Tibial artery (tissue), 4 donors: ENCODE measurements at regions not wholly inside any gene's neighbourhood (a gene's known extent, or its start where the extent isn't known, plus 50 kb on each side); places are given as distances from the start of the nearest gene placed in this dataset.

Experiments used
- DNase-seq, 2 donors: peaks; one replicate each; pipeline ENCODE4 v3.0.0-alpha.2; 2019
- H3K27ac ChIP-seq, 2 donors: fragments of 200-600 bp; sonication (generic) in 1 of 2; 1 replicate in 1 of 2; 2 replicates in 1 of 2; pipeline ENCODE4 v1.5.1; 2018 to 2019; ENCODE audit warnings: mild to moderate bottlenecking in 1 of 2
- H3K27me3 ChIP-seq, 2 donors: fragments of 200-600 bp; sonication (generic) in 1 of 2; one replicate each; pipeline versions ENCODE4 v1.5.1 to v1.6.0; 2016 to 2019
- H3K36me3 ChIP-seq, 3 donors: fragments of 200-600 bp; sonication (generic) in 2 of 3; one replicate each; pipeline ENCODE4 v1.5.1; 2016 to 2019; ENCODE audit warnings: mild to moderate bottlenecking in 2 of 3
- H3K4me1 ChIP-seq, 4 donors: fragments of 200-600 bp; sonication (generic) in 2 of 4; 1 replicate in 3 of 4; 2 replicates in 1 of 4; pipeline ENCODE4 v1.5.1; 2016 to 2019
- H3K4me3 ChIP-seq, 2 donors: fragments of 200-600 bp; sonication (generic) in 1 of 2; 1 replicate in 1 of 2; 2 replicates in 1 of 2; pipeline ENCODE4 v1.5.1; 2018 to 2019; ENCODE audit warnings: mild to moderate bottlenecking in 2 of 2
- H3K9me3 ChIP-seq, 3 donors: fragments of 200-600 bp; sonication (generic) in 1 of 3; one replicate each; pipeline ENCODE4 v1.5.1; 2016 to 2019
- intact Hi-C: fragments of 100-400 bp; cut with DNase I; formaldehyde crosslinking; loops from one replicate; pipeline ENCODE4 v1.15.0; 2023; ENCODE audit warnings: low total_unique reads
- TF ChIP-seq, protein P1 (sequence below), 2 experiments: fragments of 200-600 bp in 1 of 2; fragments of 450-650 bp in 1 of 2; IDR thresholded peaks; one replicate each; pipeline ENCODE4 v1.5.1; 2017 to 2019; ENCODE audit warnings: antibody characterized with exemption in 2 of 2, mild to moderate bottlenecking in 1 of 2, moderate library complexity in 1 of 2

GRCh38 chr19:27868007-27868406, 1344.9 kb downstream of the UQCRFS1 start:
- no peak overlapping the region for H3K27ac ChIP-seq
- TF ChIP-seq, protein P1, sequence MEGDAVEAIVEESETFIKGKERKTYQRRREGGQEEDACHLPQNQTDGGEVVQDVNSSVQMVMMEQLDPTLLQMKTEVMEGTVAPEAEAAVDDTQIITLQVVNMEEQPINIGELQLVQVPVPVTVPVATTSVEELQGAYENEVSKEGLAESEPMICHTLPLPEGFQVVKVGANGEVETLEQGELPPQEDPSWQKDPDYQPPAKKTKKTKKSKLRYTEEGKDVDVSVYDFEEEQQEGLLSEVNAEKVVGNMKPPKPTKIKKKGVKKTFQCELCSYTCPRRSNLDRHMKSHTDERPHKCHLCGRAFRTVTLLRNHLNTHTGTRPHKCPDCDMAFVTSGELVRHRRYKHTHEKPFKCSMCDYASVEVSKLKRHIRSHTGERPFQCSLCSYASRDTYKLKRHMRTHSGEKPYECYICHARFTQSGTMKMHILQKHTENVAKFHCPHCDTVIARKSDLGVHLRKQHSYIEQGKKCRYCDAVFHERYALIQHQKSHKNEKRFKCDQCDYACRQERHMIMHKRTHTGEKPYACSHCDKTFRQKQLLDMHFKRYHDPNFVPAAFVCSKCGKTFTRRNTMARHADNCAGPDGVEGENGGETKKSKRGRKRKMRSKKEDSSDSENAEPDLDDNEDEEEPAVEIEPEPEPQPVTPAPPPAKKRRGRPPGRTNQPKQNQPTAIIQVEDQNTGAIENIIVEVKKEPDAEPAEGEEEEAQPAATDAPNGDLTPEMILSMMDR (IDR thresholded peaks at IDR 0.05) = no peak
- DNase-seq = no peak
- no peaks in the 10 kb centered on the region for H3K4me1 ChIP-seq
- no peaks in the 10 kb centered on the region for H3K36me3 ChIP-seq
- intact Hi-C loops = no loop called here
- no peak overlapping the region for H3K4me3 ChIP-seq
- peaks cover 0 to 3% (median 0%) of the 10 kb centered on the region in 3 donors for H3K9me3 ChIP-seq
- H3K27me3 ChIP-seq = no peaks in the 10 kb centered on the region

DNA sequence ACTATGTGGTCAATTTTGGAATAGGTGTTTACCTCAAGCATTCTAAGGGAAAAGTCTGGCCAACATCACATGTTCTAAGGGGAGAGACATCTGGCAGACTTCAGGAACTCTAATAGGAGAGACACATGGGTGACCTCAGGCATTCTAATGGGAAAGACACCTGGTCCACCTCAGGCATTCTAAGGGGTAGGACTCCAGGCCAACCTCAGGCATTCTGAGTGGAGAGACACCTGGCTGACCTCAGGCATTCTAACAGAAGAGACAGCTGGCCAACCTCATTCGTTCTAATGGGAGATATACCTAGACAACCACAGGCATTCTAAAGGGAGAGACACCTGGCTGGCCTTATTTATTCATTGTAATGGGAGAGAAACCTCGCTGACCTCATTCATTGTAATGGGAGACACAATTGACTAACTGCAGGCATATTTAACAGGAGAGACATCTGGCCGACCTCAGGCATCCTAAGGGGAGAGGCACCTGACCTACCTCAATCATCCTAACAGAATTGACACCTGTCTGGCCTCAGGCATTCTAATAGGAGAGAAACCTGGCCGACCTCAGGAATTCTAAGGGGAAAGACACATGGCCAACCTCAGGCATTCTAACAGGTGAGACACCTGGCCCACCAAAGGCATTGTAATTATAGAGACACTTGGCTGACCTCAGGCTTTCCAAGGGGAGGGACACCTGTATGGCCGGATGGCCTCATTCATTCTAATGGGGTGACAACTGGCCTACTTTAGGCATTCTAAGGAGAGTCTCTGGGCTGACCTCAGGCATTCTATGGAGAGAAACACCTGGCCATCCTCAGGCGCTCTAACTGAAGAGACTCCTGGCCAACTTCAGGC, 1346.8 kb downstream of the UQCRFS1 start:
- Histone ChIP-seq H3K36me3 (no peaks in the 10 kb centered on the region), H3K4me3 (no peak overlapping the region), H3K9me3 (peaks cover 0 to 11% (median 8%) of the 10 kb centered on the region in 3 donors), H3K27me3 (no peaks in the 10 kb centered on the region), H3K27ac (no peak overlapping the region), H3K4me1 (no peaks in the 10 kb centered on the region)
- TF ChIP-seq, protein P1 (IDR thresholded peaks at IDR 0.05) = no peak
- DNase-seq = no peak
- intact Hi-C loops = no loop called here

DNA sequence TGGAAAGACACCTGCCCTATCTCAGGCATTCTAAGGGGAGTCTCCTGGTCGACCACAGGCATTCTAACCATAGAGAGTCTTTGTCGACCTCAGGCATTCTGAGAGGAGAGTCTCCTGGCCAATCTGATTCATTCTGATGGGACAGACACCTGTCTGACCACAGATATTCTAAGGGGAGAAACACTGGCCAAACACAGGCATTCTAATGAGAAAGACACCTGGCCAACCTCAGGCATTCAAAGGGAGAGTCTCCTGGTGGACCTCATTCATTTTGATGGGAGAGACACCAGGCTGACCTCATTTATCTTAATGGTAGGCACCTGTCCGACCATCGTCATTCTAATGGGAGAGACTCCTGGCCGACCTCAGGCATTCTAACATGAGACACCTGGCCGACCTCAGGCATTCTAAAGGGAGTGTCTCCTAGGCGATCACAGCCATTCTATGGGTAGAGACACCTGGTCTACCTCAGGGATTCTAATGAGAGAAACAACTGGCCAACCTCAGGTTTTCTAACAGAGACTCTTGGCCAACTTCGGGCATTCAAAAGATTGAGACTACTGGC, 1351.5 kb downstream of the UQCRFS1 start:
- Histone ChIP-seq H3K27me3 (no peaks in the 10 kb centered on the region), H3K36me3 (no peaks in the 10 kb centered on the region), H3K27ac (no peak overlapping the region), H3K9me3 (peaks cover 3 to 45% (median 22%) of the 10 kb centered on the region in 3 donors), H3K4me1 (no peaks in the 10 kb centered on the region), H3K4me3 (no peak overlapping the region)
- TF ChIP-seq, protein P1 (IDR thresholded peaks at IDR 0.05) = no peak
- DNase-seq = no peak
- intact Hi-C loops = no loop called here

GRCh38 chr19:27860309-27860934, 1352.5 kb downstream of the UQCRFS1 start:
- TF ChIP-seq, protein P1 (IDR thresholded peaks at IDR 0.05) = no peak
- Histone ChIP-seq H3K9me3 (peaks cover 3 to 46% (median 22%) of the 10 kb centered on the region in 3 donors), H3K4me1 (no peaks in the 10 kb centered on the region), H3K27ac (no peak overlapping the region), H3K36me3 (no peaks in the 10 kb centered on the region), H3K4me3 (no peak overlapping the region), H3K27me3 (no peaks in the 10 kb centered on the region)
- intact Hi-C loops = no loop called here
- DNase-seq = no peak

- Histone ChIP-seq H3K36me3 (no peaks in the 10 kb centered on the region), H3K27me3 (no peaks in the 10 kb centered on the region), H3K27ac (no peak overlapping the region), H3K4me3 (no peak overlapping the region), H3K9me3 (peaks cover 3 to 46% (median 22%) of the 10 kb centered on the region in 3 donors), H3K4me1 (no peaks in the 10 kb centered on the region)
- DNase-seq = no peak
- TF ChIP-seq, protein P1 (IDR thresholded peaks at IDR 0.05) = no peak
- intact Hi-C loops = no loop called here
These were observed 1353.3 kb downstream of the UQCRFS1 start for GRCh38 chr19:27859689-27860088.
